GM20000 (cell line): ENCODE measurements at regions not wholly inside any gene's neighbourhood (a gene's known extent, or its start where the extent isn't known, plus 50 kb on each side); places are given as distances from the start of the nearest gene placed in this dataset.

Experiments used
- DNase-seq: peaks from one replicate; pipeline ENCODE4 v3.0.0; 2012; ENCODE audit warnings: low spot score
- CTCF ChIP-seq: IDR thresholded peaks from 2 replicates; pipeline ENCODE4 v1.5.1; 2012; ENCODE audit warnings: mild to moderate bottlenecking, control low read depth; ENCODE audit errors: extremely low read depth, missing control alignments

- TF ChIP-seq CTCF, result no peak
- DNase-seq, result no peak
These were observed 1666.1 kb downstream of the SLITRK1 start for GRCh38 chr13:82216165-82216564.

GRCh38 chr13:82214341-82214740 is 1667.9 kb downstream of the SLITRK1 start:
- TF ChIP-seq CTCF, result no peak
- DNase-seq, result no peak

GRCh38 chr13:82206241-82206640 is 1676.0 kb downstream of the SLITRK1 start:
- no peak for TF ChIP-seq CTCF
- no peak for DNase-seq

GRCh38 chr13:82202398-82202797 is 1679.9 kb downstream of the SLITRK1 start:
- DNase-seq, result no peak
- no peak for TF ChIP-seq CTCF

- TF ChIP-seq CTCF, result no peak
- DNase-seq, result no peak
These were observed 1686.2 kb downstream of the SLITRK1 start for GRCh38 chr13:82196087-82196486.

GRCh38 chr13:82187227-82187626 is 1695.0 kb downstream of the SLITRK1 start:
- TF ChIP-seq CTCF, result no peak
- no peak for DNase-seq

- TF ChIP-seq CTCF, result no peak
These were observed 1705.5 kb downstream of the SLITRK1 start for GRCh38 chr13:82176751-82177150.

More at GRCh38 chr13:82176751-82177150, 1705.5 kb downstream of the SLITRK1 start:
- DNase-seq, result no peak
